Endodermal cell (in vitro differentiated cells): ENCODE measurements at regions not wholly inside any gene's neighbourhood (a gene's known extent, or its start where the extent isn't known, plus 50 kb on each side); places are given as distances from the start of the nearest gene placed in this dataset.
A peak's percentile ranks its signal among the peaks of the same experiment; 100 is the strongest.

ENCODE experiments used
- DNase-seq: peaks from one replicate; pipeline ENCODE4 v3.0.0-alpha.2; 2017
- H3K27ac ChIP-seq: 2 replicates; pipeline ENCODE4 v1.5.1; 2013; ENCODE audit warnings: mild to moderate bottlenecking, low read depth, low read length, moderate library complexity
- H3K27me3 ChIP-seq: 2 replicates; pipeline ENCODE4 v1.6.1; 2013; ENCODE audit warnings: mild to moderate bottlenecking, low read length, moderate library complexity; ENCODE audit not compliant: insufficient read depth, control insufficient read depth, poor library complexity, severe bottlenecking
- H3K36me3 ChIP-seq: 2 replicates; pipeline ENCODE4 v1.7.0; 2013; ENCODE audit warnings: mild to moderate bottlenecking, low read length, moderate library complexity; ENCODE audit not compliant: control insufficient read depth, insufficient read depth
- H3K4me1 ChIP-seq: one replicate; pipeline ENCODE4 v1.7.0; 2013; ENCODE audit warnings: low read length; ENCODE audit not compliant: control insufficient read depth, insufficient read depth
- H3K4me3 ChIP-seq: 2 replicates; pipeline ENCODE4 v1.5.1; 2013; ENCODE audit warnings: mild to moderate bottlenecking, low read length, moderate library complexity
- H3K9ac ChIP-seq: 2 replicates; pipeline ENCODE4 v1.6.1; 2013; ENCODE audit warnings: mild to moderate bottlenecking, low read length, moderate library complexity; ENCODE audit not compliant: poor library complexity, severe bottlenecking; ENCODE audit errors: extremely low read depth
- H3K9me3 ChIP-seq: 2 replicates; pipeline ENCODE4 v1.6.1; 2013; ENCODE audit warnings: mild to moderate bottlenecking, low read length, moderate library complexity; ENCODE audit not compliant: control insufficient read depth
- H3K27ac Mint-ChIP-seq: 2 replicates; pipeline ENCODE4 v1.8.0; 2020; ENCODE audit warnings: mixed read lengths
- H3K27me3 Mint-ChIP-seq: 2 replicates; pipeline ENCODE4 v1.8.0; 2021; ENCODE audit warnings: mild to moderate bottlenecking, mixed read lengths; ENCODE audit not compliant: insufficient read depth
- H3K36me3 Mint-ChIP-seq: 2 replicates; pipeline ENCODE4 v1.8.0; 2020; ENCODE audit warnings: low read depth, mixed read lengths
- H3K4me1 Mint-ChIP-seq: 2 replicates; pipeline ENCODE4 v1.8.0; 2020; ENCODE audit warnings: mixed read lengths
- H3K4me3 Mint-ChIP-seq: 2 replicates; pipeline ENCODE4 v1.8.0; 2020; ENCODE audit warnings: mild to moderate bottlenecking, moderate library complexity, mixed read lengths
- H3K9me3 Mint-ChIP-seq: 2 replicates; pipeline ENCODE4 v1.8.0; 2020; ENCODE audit warnings: mild to moderate bottlenecking, mixed read lengths
- WGBS, 2 experiments: methylation state at CpG; one replicate each; pipeline versions ENCODE4 v1.1.5 to v1.1.7; 2013; ENCODE audit warnings: missing lambda C conversion rate in 2 of 2, mixed read lengths in 1 of 2; ENCODE audit not compliant: insufficient coverage in 1 of 2, insufficient read length in 1 of 2; 5-methylcytosine and 5-hydroxymethylcytosine counted together
- TF ChIP-seq, protein P1 (sequence below): fragments of 200-600 bp; sonication (generic); conservative IDR thresholded peaks from 2 replicates; pipeline ENCODE4 v1.5.0; 2021; ENCODE audit warnings: antibody characterized with exemption, mild to moderate bottlenecking

DNA sequence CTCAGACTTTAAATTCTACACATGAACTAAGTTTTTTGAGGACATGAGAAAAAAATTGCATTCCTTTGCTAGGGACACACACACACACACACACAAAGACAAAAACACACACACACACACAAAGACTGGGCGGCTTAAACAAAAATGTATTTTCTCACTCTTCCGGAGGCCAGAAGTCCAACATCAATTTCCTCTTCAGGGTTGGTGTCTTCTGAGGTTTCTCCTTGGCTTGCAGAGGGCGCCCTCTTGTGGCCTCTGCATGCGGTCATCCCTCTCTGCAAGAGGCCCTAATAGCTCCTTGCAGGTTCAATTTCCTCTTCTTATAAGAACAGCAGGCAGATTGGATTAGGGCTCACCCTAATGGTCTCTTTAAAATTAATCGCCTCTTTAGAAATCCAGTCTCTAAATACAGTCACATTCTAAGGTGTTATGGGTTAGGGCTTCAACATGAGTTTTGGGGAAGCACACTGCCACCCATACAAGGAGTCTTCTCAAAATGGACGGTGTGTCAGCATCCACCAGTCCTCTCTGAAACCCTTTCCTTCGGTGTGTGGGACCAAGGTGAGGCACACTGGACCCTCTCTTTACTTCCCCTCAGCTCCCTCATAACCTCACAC lies 61.4 kb downstream of the GPR6 start:
- TF ChIP-seq, protein P1, sequence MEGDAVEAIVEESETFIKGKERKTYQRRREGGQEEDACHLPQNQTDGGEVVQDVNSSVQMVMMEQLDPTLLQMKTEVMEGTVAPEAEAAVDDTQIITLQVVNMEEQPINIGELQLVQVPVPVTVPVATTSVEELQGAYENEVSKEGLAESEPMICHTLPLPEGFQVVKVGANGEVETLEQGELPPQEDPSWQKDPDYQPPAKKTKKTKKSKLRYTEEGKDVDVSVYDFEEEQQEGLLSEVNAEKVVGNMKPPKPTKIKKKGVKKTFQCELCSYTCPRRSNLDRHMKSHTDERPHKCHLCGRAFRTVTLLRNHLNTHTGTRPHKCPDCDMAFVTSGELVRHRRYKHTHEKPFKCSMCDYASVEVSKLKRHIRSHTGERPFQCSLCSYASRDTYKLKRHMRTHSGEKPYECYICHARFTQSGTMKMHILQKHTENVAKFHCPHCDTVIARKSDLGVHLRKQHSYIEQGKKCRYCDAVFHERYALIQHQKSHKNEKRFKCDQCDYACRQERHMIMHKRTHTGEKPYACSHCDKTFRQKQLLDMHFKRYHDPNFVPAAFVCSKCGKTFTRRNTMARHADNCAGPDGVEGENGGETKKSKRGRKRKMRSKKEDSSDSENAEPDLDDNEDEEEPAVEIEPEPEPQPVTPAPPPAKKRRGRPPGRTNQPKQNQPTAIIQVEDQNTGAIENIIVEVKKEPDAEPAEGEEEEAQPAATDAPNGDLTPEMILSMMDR: peak; percentile 88
- peak; percentile 96 for DNase-seq
- H3K9me3 ChIP-seq: no peaks in the 10 kb centered on the region
- no peaks in the 10 kb centered on the region for H3K36me3 ChIP-seq
- no peak overlapping the region for H3K4me3 ChIP-seq
- Mint-ChIP-seq H3K27me3 (peaks cover 52% of the 10 kb centered on the region), H3K4me3 (peak overlapping the region; percentile 43), H3K4me1 (peaks cover 12% of the 10 kb centered on the region), H3K27ac (peak overlapping the region; percentile 68), H3K9me3 (no peaks in the 10 kb centered on the region), H3K36me3 (no peaks in the 10 kb centered on the region)
- WGBS, 2 experiments: 7 to 21% methylated on average over 3 to 7 of the region's 7 CpGs
- H3K9ac ChIP-seq: no peak overlapping the region
- H3K4me1 ChIP-seq: no peaks in the 10 kb centered on the region
- peaks cover 21% of the 10 kb centered on the region for H3K27me3 ChIP-seq
- H3K27ac ChIP-seq: no peak overlapping the region

DNA sequence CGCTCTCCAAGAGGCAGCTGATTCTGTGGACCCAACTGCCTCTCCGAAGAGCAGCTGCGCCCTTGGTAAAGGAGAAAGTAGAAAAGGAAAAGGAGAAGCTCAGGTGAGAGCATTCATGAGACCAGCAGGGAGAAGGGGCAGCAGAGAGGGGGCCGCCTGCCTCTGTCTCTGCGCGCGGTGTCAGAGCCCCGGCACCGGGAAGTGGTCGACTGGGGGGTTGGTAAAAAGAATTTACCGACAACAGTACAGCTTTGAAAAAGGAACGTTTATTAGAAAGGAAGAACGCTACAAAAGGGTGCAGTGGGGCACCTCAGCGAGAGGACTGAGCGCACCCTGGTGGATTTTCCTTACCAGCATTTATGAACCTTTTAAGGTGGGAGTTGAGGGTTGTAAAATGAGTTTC lies 61.9 kb downstream of the GPR6 start:
- Mint-ChIP-seq H3K9me3 (no peaks in the 10 kb centered on the region), H3K27me3 (peaks cover 51% of the 10 kb centered on the region), H3K4me1 (peaks cover 12% of the 10 kb centered on the region), H3K4me3 (peak overlapping the region; percentile 43), H3K36me3 (no peaks in the 10 kb centered on the region), H3K27ac (peak overlapping the region; percentile 68)
- WGBS, 2 experiments: 29 to 46% methylated on average over 9 to 15 of the region's 15 CpGs
- DNase-seq: peak; percentile 83
- H3K27ac ChIP-seq: no peak overlapping the region
- H3K27me3 ChIP-seq: peaks cover 21% of the 10 kb centered on the region
- no peak overlapping the region for H3K9ac ChIP-seq
- TF ChIP-seq, protein P1: peak; percentile 66
- no peaks in the 10 kb centered on the region for H3K36me3 ChIP-seq
- H3K4me3 ChIP-seq: no peak overlapping the region
- H3K4me1 ChIP-seq: no peaks in the 10 kb centered on the region
- no peaks in the 10 kb centered on the region for H3K9me3 ChIP-seq

DNA sequence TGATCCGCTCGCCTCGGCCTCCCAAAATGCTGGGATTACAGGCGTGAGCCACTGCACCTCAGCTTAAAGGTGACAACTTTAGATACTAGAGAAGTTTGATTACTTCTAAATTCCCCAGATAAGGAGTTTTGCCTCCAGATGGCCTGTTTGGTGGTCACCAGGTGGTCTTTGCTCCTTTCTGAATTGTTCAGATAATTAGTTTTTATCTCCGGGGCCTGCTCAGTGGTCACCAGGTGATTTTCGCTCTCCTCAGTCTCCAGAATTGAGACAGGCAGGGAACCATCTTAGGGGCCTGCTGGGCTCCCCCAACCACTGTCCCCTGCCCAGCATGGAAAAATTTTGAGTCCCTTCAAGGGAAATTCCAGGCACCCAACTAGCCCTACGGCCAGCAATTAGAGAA lies 62.6 kb downstream of the GPR6 start:
- H3K36me3 Mint-ChIP-seq: no peaks in the 10 kb centered on the region
- WGBS, 2 experiments: 75 to 77% methylated on average over 6 to 7 of the region's 7 CpGs
- H3K9me3 Mint-ChIP-seq: peaks cover under 1% of the 10 kb centered on the region
- no peak for DNase-seq
- Histone ChIP-seq H3K4me3 (no peak overlapping the region), H3K27me3 (peaks cover 21% of the 10 kb centered on the region), H3K9me3 (peaks cover 4% of the 10 kb centered on the region), H3K9ac (no peak overlapping the region), H3K36me3 (no peaks in the 10 kb centered on the region), H3K4me1 (no peaks in the 10 kb centered on the region), H3K27ac (no peak overlapping the region)
- TF ChIP-seq, protein P1: no peak
- H3K4me3 Mint-ChIP-seq: no peak overlapping the region
- no peak overlapping the region for H3K27ac Mint-ChIP-seq
- peaks cover 12% of the 10 kb centered on the region for H3K4me1 Mint-ChIP-seq
- H3K27me3 Mint-ChIP-seq: peaks cover 47% of the 10 kb centered on the region
